ENCODE measurements at regions not wholly inside any gene's neighbourhood (a gene's known extent, or its start where the extent isn't known, plus 50 kb on each side); places are given as distances from the start of the nearest gene placed in this dataset.
A peak's percentile ranks its signal among the peaks of the same experiment; 100 is the strongest.
"Not testable (repeated sequence)": the region's sequence is repeated elsewhere in the genome, so short reads cannot be mapped to it uniquely, and the experiment has no call there.

DNA sequence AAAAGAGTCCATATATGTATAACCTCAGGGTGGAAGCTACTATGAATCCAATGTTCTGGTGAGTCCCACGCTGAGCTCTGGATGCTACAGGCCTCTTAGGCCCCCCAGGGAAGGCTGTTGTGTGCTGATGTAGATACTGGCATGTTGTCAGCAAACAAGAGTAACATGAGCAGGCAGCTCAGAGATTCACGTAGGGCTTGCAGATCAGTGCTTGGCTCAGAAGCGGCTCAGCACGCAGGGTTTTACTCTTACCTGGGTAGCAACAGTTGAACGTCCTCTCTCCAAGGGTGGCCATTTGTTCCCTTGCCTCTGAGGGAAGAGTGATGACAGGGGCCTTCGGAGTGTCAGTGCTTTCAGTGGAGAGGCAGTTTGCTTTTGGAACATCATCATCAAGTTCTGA lies 93.4 kb downstream of the ZFP64 start:
- ATAC-seq: no peak

DNA sequence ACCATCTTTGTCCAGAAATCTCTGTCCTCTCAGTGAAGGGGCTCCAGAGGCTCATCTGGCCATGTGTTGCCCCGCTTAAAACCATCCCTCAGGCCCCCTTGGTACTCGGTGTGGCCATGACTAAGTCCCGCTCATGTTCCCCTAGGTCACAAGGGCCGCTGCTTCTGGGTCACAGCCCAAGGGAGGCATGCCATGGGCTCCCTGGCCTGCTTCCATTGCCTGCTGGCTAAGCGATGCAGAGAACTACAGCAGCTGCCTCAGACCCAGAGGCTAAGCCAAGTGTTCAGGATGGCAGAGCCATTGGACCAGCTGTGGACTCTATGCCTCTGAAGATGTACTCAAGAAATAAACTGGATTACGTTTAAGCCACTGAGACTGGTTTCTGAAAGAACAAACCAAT lies 95.5 kb downstream of the ZFP64 start:
- ATAC-seq: no peak

- no peak for ATAC-seq
These were observed 96.9 kb downstream of the ZFP64 start for GRCh38 chr20:52094693-52095092.

DNA sequence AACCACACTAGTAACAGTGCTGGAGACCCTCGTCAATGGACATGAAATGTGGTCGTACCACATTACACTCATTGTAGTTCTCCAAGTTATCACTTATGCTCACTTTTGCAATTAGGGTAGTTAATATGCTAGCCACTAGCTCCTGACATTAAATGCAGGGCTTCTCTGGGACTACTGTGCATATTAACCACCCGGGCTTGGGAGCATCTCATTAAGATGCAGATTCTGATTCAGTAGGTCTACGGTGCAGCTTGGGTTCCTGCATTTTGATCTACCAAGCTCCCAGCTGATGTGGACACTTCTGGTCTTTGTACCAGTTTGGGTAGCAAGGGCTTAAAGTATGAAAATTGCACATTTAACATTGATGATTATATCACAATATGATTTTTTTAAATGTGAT lies 98.0 kb downstream of the ZFP64 start:
- no peak for ATAC-seq

- ATAC-seq: no peak
These were observed 101.5 kb downstream of the ZFP64 start for GRCh38 chr20:52090035-52090434.

- ATAC-seq: no peak
These were observed 104.1 kb downstream of the ZFP64 start for GRCh38 chr20:52087471-52087870.

- ATAC-seq: no peak
These were observed 104.7 kb downstream of the ZFP64 start for GRCh38 chr20:52086878-52087277.

GRCh38 chr20:52084727-52085126 lies 106.9 kb downstream of the ZFP64 start:
- ATAC-seq: no peak

DNA sequence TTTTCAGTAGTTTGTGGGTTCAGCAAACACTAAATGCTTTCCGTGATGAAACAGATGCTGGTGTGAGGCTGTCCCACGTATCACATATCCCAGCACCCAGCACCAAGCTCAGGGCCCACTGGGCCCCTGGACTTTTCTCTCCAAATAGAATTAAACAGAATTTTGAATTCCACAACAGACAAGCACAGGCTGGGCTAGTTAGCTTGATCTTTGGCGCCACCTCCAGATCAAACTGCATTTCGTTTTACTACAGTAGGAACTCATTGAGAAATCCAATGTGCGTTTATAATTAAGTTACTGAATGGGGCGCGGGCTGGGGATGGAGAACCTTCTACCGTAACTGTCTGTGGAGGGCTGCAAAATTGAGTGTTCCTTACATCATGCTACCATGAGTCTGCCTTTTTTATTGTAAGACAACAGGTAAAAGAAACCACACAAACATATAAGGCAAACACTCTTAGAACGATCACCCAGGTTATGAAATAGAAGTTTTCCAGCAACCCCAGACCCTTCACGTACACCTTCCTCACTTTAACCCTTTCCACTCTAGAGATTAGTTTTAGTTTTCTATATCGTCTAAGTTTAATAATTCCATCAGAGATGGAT lies 107.8 kb downstream of the ZFP64 start:
- ATAC-seq: no peak

DNA sequence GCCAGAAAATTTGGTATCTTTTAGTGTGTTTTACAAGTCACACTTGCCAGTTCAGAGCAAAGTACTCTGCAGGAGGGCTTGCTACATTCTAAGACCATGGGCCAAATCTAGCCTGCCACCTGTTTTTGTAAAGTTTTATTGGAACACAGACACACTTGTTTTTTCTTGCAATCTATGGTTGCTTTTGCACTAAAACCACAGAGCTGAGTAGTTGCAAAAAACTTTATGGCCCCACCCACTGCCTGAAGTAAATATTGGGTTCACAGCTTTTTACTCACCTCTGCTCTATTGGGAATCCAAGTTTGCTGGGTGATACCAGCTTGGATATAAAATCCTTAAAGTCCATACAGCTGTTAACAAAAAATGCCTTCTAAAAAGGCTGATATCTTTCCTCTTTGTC lies 109.0 kb downstream of the ZFP64 start:
- ATAC-seq: no peak

GRCh38 chr20:52081791-52082190 lies 109.8 kb downstream of the ZFP64 start:
- ATAC-seq: no peak

DNA sequence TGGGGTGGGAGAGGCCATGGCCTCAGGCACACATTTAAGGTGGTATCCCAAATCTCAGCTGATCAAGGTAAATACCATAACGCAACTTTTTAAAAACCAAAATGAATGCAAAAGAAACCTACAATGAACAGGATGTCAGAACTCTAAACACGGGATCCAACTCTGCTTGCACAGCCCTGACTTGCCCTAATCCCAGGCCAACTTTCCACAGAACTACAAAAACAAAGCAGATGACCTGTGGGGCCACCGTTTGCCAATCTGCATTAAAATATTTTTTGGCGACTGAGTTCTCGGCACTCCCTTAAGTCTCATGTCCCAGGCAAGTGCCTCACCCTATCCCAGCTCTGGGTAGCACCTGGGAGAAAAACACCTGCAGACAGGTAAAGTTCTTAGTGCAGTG lies 110.5 kb downstream of the ZFP64 start:
- no peak for ATAC-seq

- ATAC-seq: no peak
These were observed 113.3 kb downstream of the ZFP64 start for GRCh38 chr20:52078289-52078688.

DNA sequence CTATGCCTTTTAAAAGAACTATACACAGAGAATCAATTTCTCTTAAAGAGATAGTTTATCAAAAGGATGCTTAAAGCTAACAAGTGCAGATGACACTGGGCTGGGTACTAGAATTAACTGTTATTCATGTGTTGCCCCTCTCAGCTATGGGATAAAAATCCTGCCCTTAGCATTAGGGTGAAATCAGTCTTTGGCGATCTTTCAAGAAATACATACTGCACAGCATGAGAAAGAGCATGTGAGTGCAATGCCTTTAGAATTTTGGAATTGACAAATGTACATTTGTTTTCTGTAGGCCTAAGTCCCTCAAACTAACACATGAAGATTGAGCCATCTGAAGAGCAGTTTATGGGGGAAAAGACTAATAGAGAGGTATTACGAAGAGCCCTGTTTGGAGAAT lies 115.4 kb downstream of the ZFP64 start:
- no peak for ATAC-seq

- ATAC-seq: no peak
These were observed 116.2 kb downstream of the ZFP64 start for GRCh38 chr20:52075400-52075799.

- ATAC-seq: no peak
These were observed 120.4 kb downstream of the ZFP64 start for GRCh38 chr20:52071136-52071535.

DNA sequence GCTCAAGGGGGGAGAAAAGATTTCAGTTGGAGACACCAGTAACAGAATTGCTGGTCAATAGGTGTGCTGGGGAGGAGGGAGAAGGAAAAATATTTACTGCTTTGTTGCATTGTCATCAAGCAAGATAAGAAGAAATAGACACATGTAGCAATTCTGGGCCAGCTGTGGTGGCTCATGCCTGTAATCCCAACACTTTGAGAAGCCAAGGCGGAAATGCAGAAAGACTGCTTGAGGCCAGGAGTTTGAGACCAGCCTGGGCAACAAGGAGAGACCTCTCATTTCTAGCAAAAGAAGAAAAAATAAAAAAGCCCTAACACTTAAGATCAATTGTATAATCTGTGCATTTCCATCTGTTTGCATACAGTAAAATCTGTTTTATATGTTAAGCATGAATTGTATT lies 126.6 kb downstream of the ZFP64 start:
- no peak for ATAC-seq

DNA sequence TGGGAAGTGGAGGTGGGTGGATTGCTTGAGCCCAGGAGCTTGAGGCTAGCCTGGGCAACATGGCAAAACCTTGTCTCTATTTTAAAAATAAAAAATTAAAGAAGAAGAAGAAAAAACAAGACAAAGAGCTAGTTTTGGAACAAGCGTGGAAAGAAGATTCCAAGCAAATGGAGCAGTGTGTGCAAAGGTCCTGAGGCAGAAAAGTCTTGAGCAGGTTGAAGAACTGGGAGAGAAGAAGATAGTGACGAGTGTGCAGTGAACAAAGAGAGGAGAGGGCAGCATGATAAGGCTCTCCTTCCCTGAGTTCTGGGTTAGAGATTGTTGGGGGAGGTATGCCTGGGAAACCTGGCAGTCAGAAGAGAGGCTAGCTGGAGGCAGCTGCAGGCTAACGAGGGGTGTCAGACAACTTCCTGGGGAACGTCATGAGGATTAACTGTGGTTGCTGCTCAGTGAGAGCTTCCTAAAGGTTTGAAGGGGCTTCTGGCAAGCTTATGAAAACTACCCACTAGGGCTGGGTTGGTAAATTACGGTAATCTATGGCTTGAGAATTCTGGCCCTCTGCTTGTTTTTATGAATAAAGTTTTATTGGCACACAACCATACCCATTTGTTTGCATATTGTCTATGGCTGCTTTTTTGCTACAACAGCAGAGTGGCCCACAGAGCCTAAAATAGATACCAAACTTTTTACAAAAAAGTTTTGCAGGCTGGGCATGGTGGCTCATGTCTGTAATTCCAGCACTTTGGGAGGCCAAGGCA lies 128.9 kb downstream of the ZFP64 start:
- ATAC-seq: no peak

DNA sequence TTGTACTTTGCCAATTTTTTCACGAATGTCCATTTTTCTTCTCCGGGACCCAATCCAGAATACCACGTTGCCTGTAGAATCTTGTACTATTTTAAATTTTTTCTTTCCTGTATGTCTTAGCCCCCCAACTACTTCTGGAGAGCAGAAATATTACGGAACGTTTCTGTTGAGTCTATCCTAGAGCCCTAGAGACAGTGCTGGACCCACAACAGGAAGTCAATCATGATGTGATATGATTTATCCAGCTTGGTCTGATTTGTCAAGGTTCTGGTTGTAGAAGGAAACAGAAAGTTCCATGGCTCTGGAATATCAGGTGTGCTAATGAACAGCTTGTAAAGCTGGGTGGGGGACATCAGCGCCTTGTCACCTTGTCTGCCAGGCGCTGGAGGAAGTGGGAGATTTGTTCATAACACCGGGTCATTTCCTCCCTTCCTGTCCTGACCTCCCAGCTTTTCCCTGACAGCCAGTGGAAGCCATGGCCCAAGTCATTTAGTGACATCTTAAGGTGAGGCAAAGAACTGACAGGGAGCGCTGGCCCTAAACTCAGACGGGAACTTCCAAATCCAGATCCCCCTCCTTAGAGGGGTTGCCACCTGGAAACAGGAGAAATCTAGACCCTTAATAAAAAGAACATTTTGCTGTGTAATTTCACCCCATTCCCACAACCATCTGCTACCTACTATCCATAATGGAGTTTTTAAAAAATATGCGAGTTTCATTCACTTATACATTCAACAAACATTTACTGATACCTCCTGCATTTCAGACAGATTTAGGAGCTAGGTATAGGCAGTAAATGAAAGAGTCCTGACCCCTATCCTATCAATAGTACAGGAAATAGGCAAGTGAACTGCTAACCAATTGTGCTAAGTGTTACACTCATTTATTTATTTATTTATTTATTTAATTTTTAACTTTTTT lies 130.5 kb downstream of the ZFP64 start:
- ATAC-seq: no peak

DNA sequence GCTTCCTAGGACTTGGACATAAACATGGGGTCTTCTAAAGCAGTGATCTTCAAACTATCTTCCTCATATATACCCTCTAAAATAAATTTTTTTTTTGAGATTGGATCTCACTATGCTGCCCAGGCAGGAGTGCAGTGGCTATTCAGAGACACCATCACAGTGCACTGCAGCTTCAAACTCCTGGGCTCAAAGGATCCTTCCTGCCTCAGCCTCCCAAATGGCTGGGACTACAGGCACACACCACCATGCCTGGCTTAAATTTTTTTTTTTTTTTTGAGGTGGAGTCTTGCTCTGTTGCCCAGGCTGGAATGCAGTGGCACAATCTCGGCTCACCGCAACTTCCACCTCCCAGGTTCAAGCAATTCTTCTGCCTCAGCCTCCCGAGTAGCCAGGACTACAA lies 134.4 kb downstream of the ZFP64 start:
- not testable (repeated sequence) for ATAC-seq

DNA sequence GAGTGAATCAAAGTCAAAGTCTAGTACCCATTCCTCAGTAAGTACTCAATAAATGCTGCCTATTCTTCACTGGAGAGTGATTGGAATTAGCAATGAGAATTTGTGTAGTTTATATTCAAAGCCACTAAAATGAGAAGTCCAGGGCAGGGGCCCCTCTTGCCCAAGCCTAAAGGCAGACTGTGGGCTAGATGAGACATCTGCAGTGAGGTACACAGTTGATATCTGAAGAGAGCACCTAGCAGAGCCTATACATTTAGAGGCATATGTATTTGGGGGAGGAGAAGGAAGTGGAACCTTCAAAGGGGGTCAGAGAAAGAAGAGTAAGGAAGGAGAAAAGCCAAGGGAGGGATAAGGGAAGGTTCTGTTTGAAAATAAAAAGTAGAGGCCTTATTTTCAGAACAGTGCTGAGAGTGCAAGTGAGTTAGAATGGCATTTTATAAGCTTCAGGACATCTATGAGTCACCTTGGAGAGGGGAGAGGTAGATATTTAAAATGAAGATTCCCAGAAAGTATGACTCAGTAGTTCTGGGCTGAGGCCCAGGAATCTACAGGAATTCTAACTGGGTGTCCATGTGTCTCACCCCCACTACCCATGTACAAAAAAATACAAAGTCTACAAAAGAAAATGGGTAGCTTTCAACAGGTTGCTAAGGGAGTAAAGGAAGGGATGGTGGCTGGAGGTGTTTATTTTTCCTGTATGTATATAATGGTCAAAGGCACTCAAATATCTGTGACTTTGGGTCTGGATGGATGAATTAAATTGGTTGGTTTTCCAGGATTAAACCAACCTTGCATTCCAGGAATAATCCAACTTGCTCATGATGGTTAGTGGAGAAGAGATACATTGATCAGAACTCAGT lies 135.1 kb downstream of the ZFP64 start:
- no peak for ATAC-seq

GRCh38 chr20:52054123-52054522 lies 137.5 kb downstream of the ZFP64 start:
- ATAC-seq: peak in 1 of 2 donors; percentile 27

All from activated CD4-positive, CD25-positive, alpha-beta regulatory T cell treated with anti-CD3 and anti-CD28 coated beads, Interleukin-2, amount 50 U/mL, for 24 hours (primary cell).